ENCODE measurements at regions not wholly inside any gene's neighbourhood (a gene's known extent, or its start where the extent isn't known, plus 50 kb on each side); places are given as distances from the start of the nearest gene placed in this dataset.

- no peak overlapping the region for H3K27ac ChIP-seq
- H3K4me1 ChIP-seq (ENCODE audit: control insufficient read depth in 1 of 2, low read depth in 2 of 2), result no peaks in the 10 kb centered on the region
- H3K27me3 ChIP-seq (replicated peaks; ENCODE audit: insufficient read depth), result no peaks in the 10 kb centered on the region
- no peaks in the 10 kb centered on the region for H3K36me3 ChIP-seq
- H3K9me3 ChIP-seq, result no peaks in the 10 kb centered on the region
- TF ChIP-seq, protein P1, sequence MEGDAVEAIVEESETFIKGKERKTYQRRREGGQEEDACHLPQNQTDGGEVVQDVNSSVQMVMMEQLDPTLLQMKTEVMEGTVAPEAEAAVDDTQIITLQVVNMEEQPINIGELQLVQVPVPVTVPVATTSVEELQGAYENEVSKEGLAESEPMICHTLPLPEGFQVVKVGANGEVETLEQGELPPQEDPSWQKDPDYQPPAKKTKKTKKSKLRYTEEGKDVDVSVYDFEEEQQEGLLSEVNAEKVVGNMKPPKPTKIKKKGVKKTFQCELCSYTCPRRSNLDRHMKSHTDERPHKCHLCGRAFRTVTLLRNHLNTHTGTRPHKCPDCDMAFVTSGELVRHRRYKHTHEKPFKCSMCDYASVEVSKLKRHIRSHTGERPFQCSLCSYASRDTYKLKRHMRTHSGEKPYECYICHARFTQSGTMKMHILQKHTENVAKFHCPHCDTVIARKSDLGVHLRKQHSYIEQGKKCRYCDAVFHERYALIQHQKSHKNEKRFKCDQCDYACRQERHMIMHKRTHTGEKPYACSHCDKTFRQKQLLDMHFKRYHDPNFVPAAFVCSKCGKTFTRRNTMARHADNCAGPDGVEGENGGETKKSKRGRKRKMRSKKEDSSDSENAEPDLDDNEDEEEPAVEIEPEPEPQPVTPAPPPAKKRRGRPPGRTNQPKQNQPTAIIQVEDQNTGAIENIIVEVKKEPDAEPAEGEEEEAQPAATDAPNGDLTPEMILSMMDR (IDR thresholded peaks at IDR 0.05), result no peak
- ATAC-seq (ENCODE audit: insufficient number of reproducible peaks, low FRiP score, low read depth) (no peak), DNase-seq (ENCODE audit: low spot score) (no peak)
- no peak overlapping the region for H3K4me3 ChIP-seq
These were observed 857.7 kb downstream of the OTOL1 start for GRCh38 chr3:162354356-162354755.

- ATAC-seq (ENCODE audit: insufficient number of reproducible peaks, low FRiP score, low read depth), result no peak
- H3K27ac ChIP-seq, result no peak overlapping the region
- H3K4me3 ChIP-seq, result no peak overlapping the region
- TF ChIP-seq, protein P1 (IDR thresholded peaks at IDR 0.05), result no peak
- no peaks in the 10 kb centered on the region for H3K4me1 ChIP-seq (ENCODE audit: control insufficient read depth in 1 of 2, low read depth in 2 of 2)
- H3K36me3 ChIP-seq, result no peaks in the 10 kb centered on the region
- no peaks in the 10 kb centered on the region for H3K27me3 ChIP-seq (replicated peaks; ENCODE audit: insufficient read depth)
- no peaks in the 10 kb centered on the region for H3K9me3 ChIP-seq
- DNase-seq (ENCODE audit: low spot score), result no peak
These were observed 868.6 kb downstream of the OTOL1 start for GRCh38 chr3:162365066-162365719.

DNA sequence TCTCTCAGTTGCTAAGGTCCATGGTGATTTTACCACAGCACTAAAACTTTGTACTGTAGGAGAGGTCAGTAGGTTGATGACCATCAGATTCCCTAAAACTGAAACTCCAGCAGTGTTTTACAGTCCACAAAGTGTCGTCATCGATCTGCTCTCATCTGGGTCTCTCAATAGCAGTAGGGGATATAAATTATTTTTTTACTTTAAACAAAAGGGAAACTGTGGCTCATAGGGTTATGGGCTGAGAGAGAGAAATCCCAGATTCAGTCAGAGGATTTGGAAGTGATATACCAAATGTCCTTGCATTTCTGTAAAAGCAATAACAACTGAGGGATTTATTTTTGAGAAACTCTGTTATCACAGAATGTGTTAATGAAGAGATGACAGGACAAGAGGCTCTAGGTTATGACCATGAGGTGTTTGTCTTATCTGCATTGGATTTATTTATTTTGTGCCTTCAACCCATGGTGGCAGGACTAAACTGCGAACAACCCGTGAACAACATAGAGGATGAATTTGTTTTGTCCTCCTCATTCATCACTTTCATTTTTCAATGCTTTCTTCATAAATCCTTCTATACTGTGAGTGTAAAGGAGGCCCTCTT is 869.7 kb downstream of the OTOL1 start:
- ATAC-seq (ENCODE audit: insufficient number of reproducible peaks, low FRiP score, low read depth), result no peak
- no peak for DNase-seq (ENCODE audit: low spot score)
- no peak overlapping the region for H3K27ac ChIP-seq

GRCh38 chr3:162367429-162368260 is 871.0 kb downstream of the OTOL1 start:
- H3K27ac ChIP-seq, result no peak overlapping the region
- ATAC-seq (ENCODE audit: insufficient number of reproducible peaks, low FRiP score, low read depth) (no peak), DNase-seq (ENCODE audit: low spot score) (no peak)
- H3K27me3 ChIP-seq (replicated peaks; ENCODE audit: insufficient read depth), result no peaks in the 10 kb centered on the region
- H3K4me1 ChIP-seq (ENCODE audit: control insufficient read depth in 1 of 2, low read depth in 2 of 2), result no peaks in the 10 kb centered on the region
- TF ChIP-seq, protein P1 (IDR thresholded peaks at IDR 0.05), result no peak
- no peaks in the 10 kb centered on the region for H3K9me3 ChIP-seq
- H3K4me3 ChIP-seq, result no peak overlapping the region
- no peaks in the 10 kb centered on the region for H3K36me3 ChIP-seq

More for the DNA sequence above, 869.7 kb downstream of the OTOL1 start:
- no peaks in the 10 kb centered on the region for H3K36me3 ChIP-seq
- no peaks in the 10 kb centered on the region for H3K27me3 ChIP-seq (replicated peaks; ENCODE audit: insufficient read depth)
- no peaks in the 10 kb centered on the region for H3K4me1 ChIP-seq (ENCODE audit: control insufficient read depth in 1 of 2, low read depth in 2 of 2)
- TF ChIP-seq, protein P1 (IDR thresholded peaks at IDR 0.05), result no peak
- no peaks in the 10 kb centered on the region for H3K9me3 ChIP-seq
- no peak overlapping the region for H3K4me3 ChIP-seq

- Histone ChIP-seq H3K4me1 (ENCODE audit: control insufficient read depth in 1 of 2, low read depth in 2 of 2) (no peaks in the 10 kb centered on the region), H3K4me3 (no peak overlapping the region), H3K27ac (no peak overlapping the region), H3K9me3 (no peaks in the 10 kb centered on the region), H3K27me3 (replicated peaks; ENCODE audit: insufficient read depth) (no peaks in the 10 kb centered on the region), H3K36me3 (no peaks in the 10 kb centered on the region)
- DNase-seq (ENCODE audit: low spot score) (no peak), ATAC-seq (ENCODE audit: insufficient number of reproducible peaks, low FRiP score, low read depth) (no peak)
- TF ChIP-seq, protein P1 (IDR thresholded peaks at IDR 0.05), result no peak
These were observed 871.8 kb downstream of the OTOL1 start for GRCh38 chr3:162368417-162368816.

Data from thoracic aorta (tissue), 2 donors.